ENCODE measurements at regions not wholly inside any gene's neighbourhood (a gene's known extent, or its start where the extent isn't known, plus 50 kb on each side); places are given as distances from the start of the nearest gene placed in this dataset.

- Histone ChIP-seq H3K27me3 (replicated peaks; ENCODE audit: insufficient read depth) (no peaks in the 10 kb centered on the region), H3K36me3 (no peaks in the 10 kb centered on the region), H3K4me1 (ENCODE audit: control insufficient read depth in 1 of 2, low read depth in 2 of 2) (no peaks in the 10 kb centered on the region), H3K27ac (no peak overlapping the region), H3K4me3 (no peak overlapping the region), H3K9me3 (no peaks in the 10 kb centered on the region)
- DNase-seq (ENCODE audit: low spot score) (no peak), ATAC-seq (ENCODE audit: insufficient number of reproducible peaks, low FRiP score, low read depth) (no peak)
- TF ChIP-seq CTCF (IDR thresholded peaks at IDR 0.05): no peak
These were observed 82.2 kb upstream of the SLC22A16 start for GRCh38 chr6:110558575-110558974.

GRCh38 chr6:110557199-110557598 is 80.8 kb upstream of the SLC22A16 start:
- Histone ChIP-seq H3K36me3 (no peaks in the 10 kb centered on the region), H3K27me3 (replicated peaks; ENCODE audit: insufficient read depth) (no peaks in the 10 kb centered on the region), H3K27ac (no peak overlapping the region), H3K4me1 (ENCODE audit: control insufficient read depth in 1 of 2, low read depth in 2 of 2) (no peaks in the 10 kb centered on the region), H3K4me3 (no peak overlapping the region), H3K9me3 (no peaks in the 10 kb centered on the region)
- ATAC-seq (ENCODE audit: insufficient number of reproducible peaks, low FRiP score, low read depth) (no peak), DNase-seq (ENCODE audit: low spot score) (no peak)
- TF ChIP-seq CTCF (IDR thresholded peaks at IDR 0.05): no peak

GRCh38 chr6:110556317-110557110 is 80.1 kb upstream of the SLC22A16 start:
- ATAC-seq (ENCODE audit: insufficient number of reproducible peaks, low FRiP score, low read depth) (no peak), DNase-seq (ENCODE audit: low spot score) (no peak)
- H3K36me3 ChIP-seq: no peaks in the 10 kb centered on the region
- TF ChIP-seq CTCF (IDR thresholded peaks at IDR 0.05): no peak
- H3K27ac ChIP-seq: no peak overlapping the region
- no peak overlapping the region for H3K4me3 ChIP-seq
- no peaks in the 10 kb centered on the region for H3K4me1 ChIP-seq (ENCODE audit: control insufficient read depth in 1 of 2, low read depth in 2 of 2)
- H3K27me3 ChIP-seq (replicated peaks; ENCODE audit: insufficient read depth): no peaks in the 10 kb centered on the region
- H3K9me3 ChIP-seq: no peaks in the 10 kb centered on the region

- no peak for ATAC-seq (ENCODE audit: insufficient number of reproducible peaks, low FRiP score, low read depth)
- no peak overlapping the region for H3K27ac ChIP-seq
These were observed 78.6 kb upstream of the SLC22A16 start for GRCh38 chr6:110554966-110555460.

GRCh38 chr6:110554441-110554840 is 78.0 kb upstream of the SLC22A16 start:
- H3K4me1 ChIP-seq (ENCODE audit: control insufficient read depth in 1 of 2, low read depth in 2 of 2): no peaks in the 10 kb centered on the region
- no peaks in the 10 kb centered on the region for H3K27me3 ChIP-seq (replicated peaks; ENCODE audit: insufficient read depth)
- no peak overlapping the region for H3K27ac ChIP-seq
- ATAC-seq (ENCODE audit: insufficient number of reproducible peaks, low FRiP score, low read depth): no peak
- no peak for DNase-seq (ENCODE audit: low spot score)
- H3K9me3 ChIP-seq: no peaks in the 10 kb centered on the region
- no peaks in the 10 kb centered on the region for H3K36me3 ChIP-seq
- H3K4me3 ChIP-seq: no peak overlapping the region
- no peak for TF ChIP-seq CTCF (IDR thresholded peaks at IDR 0.05)

More at GRCh38 chr6:110554966-110555460, 78.6 kb upstream of the SLC22A16 start:
- H3K4me1 ChIP-seq (ENCODE audit: control insufficient read depth in 1 of 2, low read depth in 2 of 2): no peaks in the 10 kb centered on the region
- TF ChIP-seq CTCF (IDR thresholded peaks at IDR 0.05): no peak
- H3K4me3 ChIP-seq: no peak overlapping the region
- no peaks in the 10 kb centered on the region for H3K27me3 ChIP-seq (replicated peaks; ENCODE audit: insufficient read depth)
- no peaks in the 10 kb centered on the region for H3K9me3 ChIP-seq
- no peaks in the 10 kb centered on the region for H3K36me3 ChIP-seq
- DNase-seq (ENCODE audit: low spot score): no peak
